ENCODE measurements at regions not wholly inside any gene's neighbourhood (a gene's known extent, or its start where the extent isn't known, plus 50 kb on each side); places are given as distances from the start of the nearest gene placed in this dataset.

GRCh38 chr16:86166414-86166813 lies 267.5 kb downstream of the IRF8 start:
- no peak overlapping the region for H3K4me3 ChIP-seq
- H3K27me3 ChIP-seq, result no peaks in the 10 kb centered on the region
- no peaks in the 10 kb centered on the region for H3K4me1 ChIP-seq
- no peaks in the 10 kb centered on the region for H3K36me3 ChIP-seq
- no peak overlapping the region for H3K9ac ChIP-seq (ENCODE audit: low read depth in 2 of 2, low read length in 2 of 2)
- TF ChIP-seq, protein P1, sequence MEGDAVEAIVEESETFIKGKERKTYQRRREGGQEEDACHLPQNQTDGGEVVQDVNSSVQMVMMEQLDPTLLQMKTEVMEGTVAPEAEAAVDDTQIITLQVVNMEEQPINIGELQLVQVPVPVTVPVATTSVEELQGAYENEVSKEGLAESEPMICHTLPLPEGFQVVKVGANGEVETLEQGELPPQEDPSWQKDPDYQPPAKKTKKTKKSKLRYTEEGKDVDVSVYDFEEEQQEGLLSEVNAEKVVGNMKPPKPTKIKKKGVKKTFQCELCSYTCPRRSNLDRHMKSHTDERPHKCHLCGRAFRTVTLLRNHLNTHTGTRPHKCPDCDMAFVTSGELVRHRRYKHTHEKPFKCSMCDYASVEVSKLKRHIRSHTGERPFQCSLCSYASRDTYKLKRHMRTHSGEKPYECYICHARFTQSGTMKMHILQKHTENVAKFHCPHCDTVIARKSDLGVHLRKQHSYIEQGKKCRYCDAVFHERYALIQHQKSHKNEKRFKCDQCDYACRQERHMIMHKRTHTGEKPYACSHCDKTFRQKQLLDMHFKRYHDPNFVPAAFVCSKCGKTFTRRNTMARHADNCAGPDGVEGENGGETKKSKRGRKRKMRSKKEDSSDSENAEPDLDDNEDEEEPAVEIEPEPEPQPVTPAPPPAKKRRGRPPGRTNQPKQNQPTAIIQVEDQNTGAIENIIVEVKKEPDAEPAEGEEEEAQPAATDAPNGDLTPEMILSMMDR (IDR thresholded peaks at IDR 0.05), result no peak
- no peaks in the 10 kb centered on the region for H3K9me3 ChIP-seq
- no peak for DNase-seq
- intact Hi-C loops (cut with DNase I), result no loop called here
- H3K27ac ChIP-seq, result no peak overlapping the region

GRCh38 chr16:86167061-86167460 lies 268.1 kb downstream of the IRF8 start:
- no peaks in the 10 kb centered on the region for H3K4me1 ChIP-seq
- TF ChIP-seq, protein P1 (IDR thresholded peaks at IDR 0.05), result no peak
- no peaks in the 10 kb centered on the region for H3K36me3 ChIP-seq
- no peak overlapping the region for H3K27ac ChIP-seq
- no peaks in the 10 kb centered on the region for H3K27me3 ChIP-seq
- H3K9me3 ChIP-seq, result no peaks in the 10 kb centered on the region
- H3K9ac ChIP-seq (ENCODE audit: low read depth in 2 of 2, low read length in 2 of 2), result no peak overlapping the region
- intact Hi-C loops (cut with DNase I), result no loop called here
- peak; percentile 28 for DNase-seq
- H3K4me3 ChIP-seq, result no peak overlapping the region

DNA sequence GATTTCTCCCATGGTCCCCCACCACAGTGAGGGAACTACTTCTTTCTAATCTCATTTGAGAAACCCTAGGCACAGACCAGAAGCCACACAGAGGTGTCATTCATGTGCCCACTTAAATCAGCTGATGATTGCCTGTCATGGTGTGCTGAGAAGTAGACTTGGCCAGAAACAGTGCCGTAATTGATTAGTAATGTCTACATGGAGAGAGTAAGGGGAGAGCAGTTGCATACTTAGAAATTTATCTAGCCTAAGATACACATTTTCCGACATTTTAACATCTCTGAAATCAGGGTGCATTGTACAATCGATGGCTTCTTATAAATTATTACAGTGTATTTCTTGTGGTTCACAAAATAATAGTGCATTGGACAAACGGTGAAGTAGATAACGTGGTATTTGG lies 271.8 kb downstream of the IRF8 start:
- no peak for DNase-seq
- Histone ChIP-seq H3K27ac (no peak overlapping the region), H3K36me3 (no peaks in the 10 kb centered on the region), H3K9me3 (no peaks in the 10 kb centered on the region), H3K27me3 (no peaks in the 10 kb centered on the region), H3K4me3 (no peak overlapping the region), H3K4me1 (no peaks in the 10 kb centered on the region), H3K9ac (ENCODE audit: low read depth in 2 of 2, low read length in 2 of 2) (no peak overlapping the region)
- TF ChIP-seq, protein P1 (IDR thresholded peaks at IDR 0.05), result no peak
- intact Hi-C loops (cut with DNase I), result no loop called here

DNA sequence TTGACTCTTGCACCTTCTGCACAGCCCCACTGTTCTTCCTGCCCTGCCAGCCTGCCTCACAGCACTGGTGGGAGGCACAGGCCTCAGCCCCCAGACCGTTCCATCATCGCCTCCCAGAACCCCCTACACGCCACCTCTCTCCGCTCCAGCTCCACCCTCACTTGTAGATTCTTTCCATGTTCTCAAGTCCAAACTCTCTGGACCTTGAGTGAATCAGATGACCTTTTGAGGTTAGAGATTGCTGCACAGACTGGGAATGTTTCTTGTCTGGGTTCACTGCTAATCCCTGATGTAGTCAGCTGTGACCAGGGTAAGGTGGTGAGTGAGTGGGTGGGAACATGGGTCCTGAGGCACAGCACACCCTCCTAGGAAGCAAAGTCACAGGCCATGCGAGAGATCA lies 272.4 kb downstream of the IRF8 start:
- intact Hi-C loops (cut with DNase I), result no loop called here
- no peak overlapping the region for H3K4me3 ChIP-seq

DNA sequence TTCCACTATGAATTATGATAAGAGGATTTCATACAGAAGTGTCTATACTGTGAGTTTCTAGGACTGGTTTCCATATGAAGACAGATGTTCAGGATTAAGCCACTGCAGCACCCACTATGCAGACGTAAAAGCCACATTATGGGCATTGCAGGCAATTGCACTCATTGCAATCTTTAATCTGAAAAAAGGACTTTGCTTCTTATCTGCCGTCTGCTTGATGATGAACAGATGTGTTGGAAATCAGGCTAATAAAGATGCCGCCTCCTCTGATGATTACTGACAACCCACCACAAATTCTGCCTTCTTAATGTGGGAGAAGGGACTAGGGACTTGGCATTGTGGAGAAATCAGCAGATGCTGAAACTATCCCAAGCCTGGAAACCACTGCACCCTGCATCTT lies 276.9 kb downstream of the IRF8 start:
- TF ChIP-seq, protein P1 (IDR thresholded peaks at IDR 0.05), result no peak
- intact Hi-C loops (cut with DNase I), result no loop called here

More for the DNA sequence above, 272.4 kb downstream of the IRF8 start:
- no peak for DNase-seq
- TF ChIP-seq, protein P1 (IDR thresholded peaks at IDR 0.05), result no peak
- no peaks in the 10 kb centered on the region for H3K4me1 ChIP-seq
- no peaks in the 10 kb centered on the region for H3K36me3 ChIP-seq
- no peaks in the 10 kb centered on the region for H3K27me3 ChIP-seq
- no peaks in the 10 kb centered on the region for H3K9me3 ChIP-seq
- no peak overlapping the region for H3K27ac ChIP-seq
- H3K9ac ChIP-seq (ENCODE audit: low read depth in 2 of 2, low read length in 2 of 2), result no peak overlapping the region

DNA sequence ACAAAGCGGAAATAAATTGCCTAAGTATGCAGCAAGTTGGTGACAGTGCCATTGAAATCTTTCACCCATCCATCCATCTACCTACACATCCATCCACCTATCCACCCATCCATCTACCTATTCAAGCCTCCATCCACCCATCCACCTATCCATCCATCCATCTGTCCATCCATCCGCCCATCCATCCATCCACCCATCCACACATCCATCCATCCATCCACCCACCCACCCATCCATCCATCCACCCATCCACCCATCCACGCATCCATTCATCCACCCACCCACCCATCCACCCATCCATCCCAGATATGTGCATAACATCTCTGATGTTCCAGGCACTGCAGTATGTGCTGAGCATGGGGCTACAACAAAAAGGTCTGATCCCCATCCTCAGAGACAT lies 277.5 kb downstream of the IRF8 start:
- DNase-seq, result no peak
- Histone ChIP-seq H3K27me3 (no peaks in the 10 kb centered on the region), H3K27ac (no peak overlapping the region), H3K9me3 (no peaks in the 10 kb centered on the region), H3K36me3 (no peaks in the 10 kb centered on the region), H3K4me3 (no peak overlapping the region), H3K4me1 (no peaks in the 10 kb centered on the region), H3K9ac (ENCODE audit: low read depth in 2 of 2, low read length in 2 of 2) (no peak overlapping the region)
- TF ChIP-seq, protein P1 (IDR thresholded peaks at IDR 0.05), result no peak
- intact Hi-C loops (cut with DNase I), result no loop called here

More for the DNA sequence above, 276.9 kb downstream of the IRF8 start:
- no peak for DNase-seq
- Histone ChIP-seq H3K4me3 (no peak overlapping the region), H3K4me1 (no peaks in the 10 kb centered on the region), H3K27ac (no peak overlapping the region), H3K27me3 (no peaks in the 10 kb centered on the region), H3K9ac (ENCODE audit: low read depth in 2 of 2, low read length in 2 of 2) (no peak overlapping the region), H3K9me3 (no peaks in the 10 kb centered on the region), H3K36me3 (no peaks in the 10 kb centered on the region)

Data from colonic mucosa (tissue), 4 donors.